NCI-H510A treated with DMSO at 0.1 percent for 48 hours (cell line): ENCODE measurements at regions not wholly inside any gene's neighbourhood (a gene's known extent, or its start where the extent isn't known, plus 50 kb on each side); places are given as distances from the start of the nearest gene placed in this dataset.
A peak's percentile ranks its signal among the peaks of the same experiment; 100 is the strongest.
"Not testable (repeated sequence)": the region's sequence is repeated elsewhere in the genome, so short reads cannot be mapped to it uniquely, and the experiment has no call there.

ENCODE experiments used
- DNase-seq: peaks from one replicate; lab custom pipeline; 2025; lab: John Stamatoyannopoulos, UW

DNA sequence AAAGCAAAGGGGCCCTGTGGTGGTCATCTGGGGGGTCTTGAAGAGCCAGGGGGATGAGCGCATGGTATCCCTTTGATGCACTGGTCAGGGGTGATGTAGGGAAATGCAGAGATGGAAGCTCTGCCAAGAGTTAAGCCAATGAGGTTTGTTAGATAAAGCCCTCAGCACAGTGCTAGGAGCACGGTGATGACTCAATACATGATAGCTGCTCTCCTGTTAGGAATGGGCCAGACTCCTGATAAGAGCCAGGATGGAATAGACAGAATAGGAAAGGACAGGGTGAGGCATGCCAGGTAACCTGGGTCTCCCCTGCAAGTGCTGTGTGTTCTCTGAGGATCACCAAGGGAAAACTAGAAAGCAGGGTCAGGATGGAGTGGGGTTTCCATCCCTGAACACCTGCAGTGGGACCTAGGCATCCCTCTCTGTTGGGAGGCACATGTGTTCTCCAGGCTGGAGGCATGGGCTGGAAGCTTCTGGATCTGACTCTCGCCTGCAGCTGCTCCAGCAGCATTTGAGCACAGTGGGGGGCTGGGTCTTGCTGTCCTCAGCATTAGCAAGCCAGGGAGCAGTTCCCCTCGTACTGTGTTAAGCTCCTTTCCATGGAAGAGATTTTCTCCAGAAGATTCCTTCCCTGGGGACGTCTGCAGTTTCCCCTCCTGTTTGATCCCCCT lies 71.8 kb upstream of the TIAM2 start:
- no peak for DNase-seq

DNA sequence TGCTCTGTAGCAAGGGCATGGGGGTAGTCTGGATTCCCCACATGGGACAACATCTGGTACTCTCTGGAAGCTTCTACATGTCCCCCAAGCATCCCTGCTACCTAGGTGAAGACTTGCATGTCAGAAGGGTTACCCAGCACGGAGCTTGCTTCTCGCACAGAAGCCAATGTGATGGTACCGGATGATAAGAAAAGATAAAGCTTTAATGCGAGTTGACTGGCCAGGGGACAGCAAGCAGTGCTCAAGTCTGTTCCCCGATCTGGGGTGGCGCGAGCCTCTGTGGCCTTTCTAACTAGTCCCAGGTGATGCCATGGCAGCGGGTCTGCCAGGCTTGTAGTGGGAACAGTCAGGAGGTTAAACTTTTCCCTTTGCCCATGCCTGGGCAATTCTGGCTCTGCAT lies 70.0 kb upstream of the TIAM2 start:
- no peak for DNase-seq

DNA sequence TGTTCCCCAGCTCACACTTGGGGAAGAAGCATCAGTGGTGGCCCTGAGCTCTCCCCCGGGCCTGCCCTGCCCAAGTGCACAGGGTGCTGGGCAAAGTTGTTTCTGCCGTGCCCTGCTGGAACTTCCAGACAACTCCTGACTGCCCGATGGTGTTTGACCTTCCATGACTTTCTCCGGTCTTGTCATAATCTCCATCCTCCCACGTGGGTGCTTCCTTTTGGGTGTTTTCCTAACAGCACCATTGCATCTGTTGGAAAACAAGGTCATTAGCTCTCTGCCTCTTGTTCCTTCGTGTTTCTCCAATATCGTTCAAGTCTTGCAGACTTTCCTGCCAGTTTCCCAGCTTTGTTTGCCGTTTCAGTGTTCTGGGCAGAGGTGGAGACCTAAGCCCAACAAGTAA lies 68.7 kb upstream of the TIAM2 start:
- no peak for DNase-seq

DNA sequence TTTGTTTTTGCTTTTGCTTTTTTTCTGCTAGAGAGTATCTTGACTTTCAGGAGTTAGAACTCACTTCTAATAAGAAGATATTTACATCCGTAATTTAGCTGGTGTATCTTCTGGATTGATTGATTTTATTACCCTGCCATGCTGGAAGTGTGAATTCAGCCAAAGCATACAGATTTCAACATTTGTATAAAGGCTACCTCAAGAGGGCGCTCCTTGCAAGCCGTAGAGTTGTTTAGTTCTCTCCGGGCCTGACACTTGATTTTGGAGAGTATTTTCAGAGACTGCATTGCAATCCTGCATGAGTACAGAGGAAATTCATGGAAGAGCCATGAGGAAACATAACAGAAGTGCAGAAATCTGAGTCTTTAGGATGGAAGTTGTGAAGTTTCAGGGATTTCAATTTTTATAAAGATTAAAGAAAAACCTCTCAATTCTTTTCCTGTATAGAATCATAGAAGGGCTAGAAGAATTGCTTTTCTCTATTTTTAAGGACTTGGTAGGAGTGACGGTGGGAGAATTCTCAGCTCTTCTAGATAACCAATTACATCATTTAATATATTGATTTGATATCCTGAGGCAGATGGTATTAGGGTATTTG lies 66.7 kb upstream of the TIAM2 start:
- peak; percentile 77 for DNase-seq

DNA sequence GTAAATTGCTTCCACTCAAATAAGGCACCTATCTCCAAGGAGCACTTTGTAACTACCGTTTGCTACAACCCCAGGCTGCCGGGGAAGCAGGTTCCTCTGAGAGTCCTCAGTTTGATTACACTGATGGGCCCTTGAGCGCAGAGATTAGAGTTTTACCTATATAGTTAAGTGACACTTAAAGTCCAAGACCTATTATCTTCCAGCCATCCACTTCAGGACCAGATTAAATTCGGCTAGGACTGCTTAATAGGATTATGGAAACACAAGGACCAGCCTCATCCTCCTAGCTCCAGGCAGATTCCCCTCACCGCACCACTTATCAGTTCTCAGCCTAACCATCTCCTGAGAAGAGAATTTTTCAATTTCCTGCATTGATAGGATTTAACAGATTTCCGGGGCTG lies 64.7 kb upstream of the TIAM2 start:
- no peak for DNase-seq

DNA sequence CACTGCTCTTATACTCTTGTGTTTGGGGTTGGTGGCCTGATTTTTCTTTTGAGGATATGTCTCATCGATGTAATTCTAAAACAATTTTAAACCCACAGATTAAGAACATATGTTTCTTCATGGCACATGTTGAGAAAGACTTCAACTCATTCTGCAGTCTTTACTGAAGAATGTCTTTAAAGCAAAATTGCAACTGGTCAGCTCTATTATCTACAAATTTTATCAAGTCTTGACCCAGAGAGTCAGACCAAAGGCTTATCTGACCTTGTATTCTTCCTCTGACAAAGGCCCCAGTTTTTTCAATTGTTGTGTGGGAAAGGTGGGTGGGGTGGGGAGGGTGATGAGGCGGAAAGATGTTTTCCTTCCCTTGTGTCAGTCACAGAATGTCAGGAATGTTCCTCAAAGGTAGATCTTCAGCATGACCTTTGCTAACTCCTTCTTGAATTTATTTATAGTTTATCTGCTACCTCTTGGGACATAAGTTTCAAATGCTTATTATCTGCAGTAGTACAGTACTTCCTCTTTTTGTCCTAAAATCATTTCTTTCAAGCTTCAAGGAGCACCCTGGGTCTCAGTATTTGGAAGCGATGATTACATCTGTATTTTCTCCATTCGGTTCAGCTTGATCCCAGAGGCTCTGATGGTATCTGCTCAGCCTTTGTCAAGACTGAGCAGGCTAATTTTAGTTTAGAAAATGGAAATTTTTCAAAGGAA lies 63.2 kb upstream of the TIAM2 start:
- no peak for DNase-seq

DNA sequence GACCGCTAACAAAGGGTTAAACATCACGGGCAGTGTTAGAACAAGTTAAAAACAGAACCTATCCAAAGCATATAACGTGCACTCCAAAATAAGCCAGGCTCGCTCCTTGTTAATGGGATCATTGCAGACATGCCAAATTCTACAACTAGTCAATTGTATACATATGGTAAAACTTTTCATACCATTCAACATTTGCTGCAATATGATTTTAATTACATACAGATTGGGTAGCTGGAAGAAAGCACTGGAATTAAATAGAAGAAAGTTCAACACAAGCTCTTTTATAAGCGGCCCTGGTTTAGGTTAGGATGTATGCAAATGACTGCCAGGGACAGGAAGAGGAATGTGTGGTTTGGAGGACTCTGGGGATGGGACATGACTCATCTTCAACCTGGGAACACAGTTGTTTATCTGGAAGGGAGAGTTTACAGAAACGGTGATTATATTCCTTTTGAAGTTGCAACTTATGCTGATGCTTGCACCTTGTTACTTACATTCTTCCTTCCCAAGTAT lies 62.5 kb upstream of the TIAM2 start:
- DNase-seq, result no peak

DNA sequence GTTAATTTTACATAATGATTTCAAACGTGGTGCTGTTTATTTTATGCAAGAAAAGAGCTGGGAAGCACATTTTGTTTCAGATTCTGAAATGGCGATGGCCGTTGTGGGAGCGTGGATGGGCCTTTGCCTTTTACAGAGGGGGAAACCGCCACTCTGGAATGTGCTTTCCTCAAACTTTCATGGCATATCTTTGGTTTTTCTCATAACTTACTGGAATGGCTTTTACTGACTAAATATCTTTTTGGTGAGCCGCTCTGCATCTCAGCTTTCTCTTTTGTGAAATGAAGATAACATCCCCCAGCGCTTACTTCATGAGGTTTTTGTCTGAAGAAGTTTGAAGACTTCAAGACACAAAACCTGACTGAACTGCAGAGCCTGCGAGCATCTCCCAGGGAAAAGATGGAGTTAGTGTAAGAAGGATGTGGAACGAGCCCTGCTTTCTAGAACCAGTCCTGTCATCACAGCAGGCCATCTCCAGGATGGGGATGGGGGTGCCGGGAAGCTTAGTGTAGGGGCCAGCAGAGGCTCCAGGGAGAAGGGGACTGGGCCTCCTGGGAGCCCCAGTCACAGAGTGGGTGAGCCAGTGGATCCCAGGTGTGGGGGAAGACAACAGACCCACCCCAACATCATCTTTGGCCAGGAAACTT lies 61.8 kb upstream of the TIAM2 start:
- DNase-seq, result no peak

DNA sequence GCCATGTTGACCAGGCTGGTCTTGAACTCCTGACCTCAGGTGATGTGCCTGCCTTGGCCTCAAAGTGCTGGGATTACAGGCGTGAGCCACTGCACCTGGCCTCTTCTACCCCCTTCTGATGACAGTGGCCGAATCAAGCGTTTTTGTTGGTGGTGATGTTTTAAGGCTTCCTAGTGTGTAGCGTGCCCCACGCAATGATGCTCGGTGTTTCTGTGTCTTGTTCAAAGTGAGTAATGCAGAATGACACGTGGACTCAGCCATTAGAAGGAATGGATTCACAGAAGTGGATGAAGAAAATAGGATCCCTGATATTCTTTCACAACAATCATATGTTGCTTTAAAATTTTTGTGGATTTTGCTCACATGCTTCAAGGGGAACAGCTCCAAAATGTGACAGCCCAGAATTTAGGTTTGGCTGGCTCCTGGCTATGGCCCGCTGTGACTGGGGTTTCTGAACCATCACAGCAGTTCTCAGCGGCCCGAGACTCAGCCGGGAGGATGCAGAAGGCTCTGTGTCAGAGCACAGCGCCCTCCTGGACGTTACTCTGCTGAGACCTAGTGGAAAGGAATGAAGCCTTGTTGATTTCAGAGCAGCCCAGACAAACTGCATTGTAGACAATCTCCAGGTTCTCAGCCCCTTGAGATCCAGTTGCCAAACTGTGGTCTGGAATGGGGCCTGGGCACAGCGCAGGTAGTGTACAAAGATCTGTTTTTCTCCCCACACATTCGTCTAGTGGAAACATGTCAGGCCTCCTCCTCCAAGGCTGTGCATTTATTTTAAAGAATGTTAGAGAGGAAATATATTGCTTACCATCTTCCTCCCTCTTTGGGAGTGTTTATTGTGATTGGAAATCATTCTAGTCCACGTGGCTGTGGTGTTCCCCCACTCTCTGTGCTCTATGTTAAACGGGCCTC lies 57.6 kb upstream of the TIAM2 start:
- no peak for DNase-seq

DNA sequence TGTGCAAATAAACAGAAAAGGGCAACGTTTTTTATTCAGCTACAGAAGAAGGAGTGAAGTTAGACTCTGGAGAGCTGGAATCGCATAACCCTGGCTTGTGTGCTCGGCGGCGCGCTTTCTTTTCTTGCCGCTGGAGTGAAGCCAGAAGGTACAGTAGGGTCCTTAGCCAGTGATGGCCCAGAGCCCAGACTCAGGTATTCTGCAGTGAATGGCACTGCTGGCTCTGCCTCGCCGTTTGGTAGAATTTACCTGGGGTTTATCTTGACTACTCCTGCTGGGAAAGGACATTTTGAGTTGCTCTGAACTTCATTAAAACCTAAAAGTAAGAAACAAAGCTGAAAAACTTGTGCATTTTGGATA lies 56.9 kb upstream of the TIAM2 start:
- no peak for DNase-seq

DNA sequence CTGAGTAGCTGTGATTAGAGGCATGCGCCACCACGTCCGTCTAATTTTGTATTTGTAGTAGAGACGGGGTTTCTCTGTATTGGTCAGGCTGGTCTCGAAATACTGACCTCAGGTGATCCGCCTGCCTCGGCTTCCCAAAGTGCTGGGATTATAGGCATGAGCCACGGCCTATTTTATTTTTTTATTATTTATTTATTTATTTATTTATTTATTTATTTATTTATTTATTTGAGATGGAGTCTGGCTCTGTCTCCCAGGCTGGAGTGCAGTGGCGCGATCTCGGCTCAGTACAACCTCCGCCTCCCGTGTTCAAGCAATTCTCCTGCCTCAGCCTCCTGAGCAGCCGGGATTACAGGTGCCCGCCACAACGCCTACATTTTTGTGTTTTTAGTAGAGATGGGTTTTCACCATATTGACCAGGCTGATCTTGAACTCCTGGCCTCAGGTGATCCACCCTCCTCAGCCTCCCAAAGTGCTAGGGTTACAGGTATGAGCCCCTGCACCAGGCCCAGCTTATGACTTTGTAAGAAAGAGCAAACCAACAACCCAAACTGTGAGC lies 56.3 kb upstream of the TIAM2 start:
- DNase-seq, result not testable (repeated sequence)

DNA sequence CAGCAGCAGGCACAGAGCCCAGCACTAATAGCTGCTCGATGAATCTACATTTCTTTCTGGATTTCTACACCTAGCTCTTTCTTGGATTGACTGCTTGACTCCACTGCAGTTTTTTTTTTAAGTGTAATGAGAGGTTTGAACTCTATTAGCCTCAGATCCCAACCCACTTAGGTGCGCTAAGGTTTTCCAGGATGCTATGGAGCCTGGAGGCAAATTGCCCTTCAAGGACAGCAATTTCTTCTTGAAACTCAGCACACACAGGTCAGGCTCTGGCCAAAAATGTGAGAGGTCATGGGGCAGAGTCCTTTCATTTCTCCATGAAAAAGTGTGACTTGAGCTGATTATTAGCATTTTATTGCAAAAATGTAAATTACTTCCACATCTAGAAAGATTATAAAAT lies 52.3 kb upstream of the TIAM2 start:
- DNase-seq, result no peak

DNA sequence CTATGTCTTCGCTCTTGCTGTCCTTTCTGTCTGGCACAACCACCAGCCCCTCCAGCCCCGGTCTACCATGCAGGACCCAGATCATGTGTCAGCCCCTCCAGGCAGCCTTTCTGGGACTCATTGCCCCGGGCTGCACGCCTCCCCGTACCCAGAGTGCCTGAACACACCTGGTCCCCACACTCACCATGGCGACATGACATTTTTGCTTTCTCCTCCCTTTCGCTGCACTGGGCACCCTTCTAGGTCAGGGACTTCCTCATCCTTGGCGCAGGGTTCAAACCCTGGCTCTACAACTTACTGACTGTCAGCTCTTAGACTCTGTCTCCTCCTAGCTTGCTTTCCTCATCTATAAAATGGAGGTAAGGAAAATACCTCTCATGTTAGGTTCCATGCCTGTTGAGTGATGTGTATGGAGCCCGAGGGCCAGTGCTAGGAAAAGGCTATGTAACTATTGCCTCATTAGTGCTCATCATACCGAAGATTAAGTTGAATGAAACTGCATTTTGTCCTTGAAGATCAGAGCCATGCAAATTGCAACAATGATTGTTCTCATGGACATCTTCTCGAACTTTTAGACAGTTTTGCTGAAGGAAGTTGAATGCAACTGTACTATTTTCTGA lies 49.7 kb upstream of the TIAM2 start:
- no peak for DNase-seq
